Stimulated activated CD4-positive, alpha-beta T cell treated with anti-CD3 and anti-CD28 coated beads, Interleukin-2, amount 100 ng/mL, for 24 hours (primary cell): ENCODE measurements at regions not wholly inside any gene's neighbourhood (a gene's known extent, or its start where the extent isn't known, plus 50 kb on each side); places are given as distances from the start of the nearest gene placed in this dataset.

Source experiments
- DNase-seq, 2 donors: peaks; one replicate each; pipeline ENCODE4 v3.0.0-alpha.2; 2020

DNA sequence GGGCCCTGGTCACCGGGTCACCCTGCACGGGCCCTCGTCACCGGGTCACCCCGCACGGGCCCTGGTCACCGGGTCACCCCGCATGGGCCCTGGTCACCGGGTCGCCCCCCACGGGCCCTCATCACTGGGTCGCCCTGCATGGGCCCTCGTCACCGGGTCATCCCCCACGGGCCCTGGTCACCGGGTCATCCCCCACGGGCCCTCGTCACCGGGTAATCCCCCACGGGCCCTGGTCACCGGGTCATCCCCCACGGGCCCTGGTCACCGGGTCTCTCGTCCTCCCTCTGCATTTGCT lies 77.6 kb downstream of the RIPK4 start:
- no peak for DNase-seq

DNA sequence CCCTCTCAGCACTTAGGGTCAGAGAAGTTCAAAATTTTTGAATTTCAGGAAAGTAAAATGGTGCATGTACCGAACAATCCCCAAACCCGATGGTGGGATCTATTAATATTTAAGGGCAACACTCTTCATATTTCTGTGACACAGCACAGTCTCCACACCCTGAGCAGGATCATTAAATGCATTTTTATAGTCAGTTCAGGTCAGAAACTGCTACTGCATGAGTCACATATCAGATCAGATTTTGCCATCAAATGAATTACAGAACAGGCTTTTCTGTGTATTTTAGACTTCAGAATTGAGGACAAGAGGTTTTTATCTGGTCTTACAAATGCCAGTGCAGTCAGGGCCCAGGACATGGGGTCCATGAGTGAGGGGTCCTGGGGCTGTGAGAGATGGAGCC lies 79.2 kb downstream of the RIPK4 start:
- no peak for DNase-seq

DNA sequence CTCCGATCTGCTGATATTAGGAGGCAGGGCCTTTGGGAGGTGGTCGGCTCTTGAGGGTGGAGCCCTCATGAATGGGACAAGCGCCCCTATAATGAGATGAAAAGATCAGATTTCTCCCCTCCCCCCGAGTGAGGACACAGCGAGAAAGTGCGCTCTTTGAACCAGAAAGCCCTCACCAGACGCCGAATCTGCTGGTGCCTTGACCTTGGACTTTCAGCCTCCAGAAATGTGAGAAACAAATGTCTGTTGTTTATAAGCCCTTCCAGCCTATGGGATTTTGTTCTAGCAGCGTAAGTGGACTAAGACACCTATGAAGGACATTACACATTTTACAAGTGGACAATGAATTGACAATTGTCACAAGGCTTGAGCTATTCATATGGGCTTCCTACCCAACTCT lies 80.2 kb downstream of the RIPK4 start:
- no peak for DNase-seq

DNA sequence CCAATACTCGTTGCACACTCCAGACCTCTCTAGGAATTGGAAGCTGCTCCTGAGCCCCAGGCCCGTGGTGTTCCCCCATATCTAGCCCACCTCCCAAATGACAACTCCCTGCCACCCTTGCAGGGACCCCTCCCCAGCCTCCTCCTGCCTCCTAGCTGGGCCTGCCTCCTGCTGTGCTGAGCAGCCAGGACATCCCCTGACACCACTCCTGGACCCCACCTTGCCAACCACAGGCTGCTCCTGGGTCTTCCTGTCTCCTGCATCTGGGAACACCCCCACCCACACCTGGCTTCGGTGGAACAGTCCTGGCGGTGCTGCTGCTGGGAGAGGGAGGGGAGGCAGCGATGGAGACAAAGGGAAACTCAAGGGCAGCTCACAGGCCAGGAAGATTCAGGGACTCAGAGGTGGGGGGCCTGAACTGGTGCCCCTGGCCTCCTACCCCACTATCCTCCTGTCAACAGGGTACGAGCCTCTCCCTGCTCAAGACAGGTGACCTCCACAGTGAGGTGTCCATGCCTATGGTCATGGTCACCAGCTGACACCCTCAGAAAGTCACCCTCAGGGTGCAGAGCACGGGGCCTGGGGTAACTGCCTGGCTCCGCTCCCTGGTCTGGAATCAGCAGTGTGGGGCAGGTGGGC lies 81.2 kb downstream of the RIPK4 start:
- no peak for DNase-seq

DNA sequence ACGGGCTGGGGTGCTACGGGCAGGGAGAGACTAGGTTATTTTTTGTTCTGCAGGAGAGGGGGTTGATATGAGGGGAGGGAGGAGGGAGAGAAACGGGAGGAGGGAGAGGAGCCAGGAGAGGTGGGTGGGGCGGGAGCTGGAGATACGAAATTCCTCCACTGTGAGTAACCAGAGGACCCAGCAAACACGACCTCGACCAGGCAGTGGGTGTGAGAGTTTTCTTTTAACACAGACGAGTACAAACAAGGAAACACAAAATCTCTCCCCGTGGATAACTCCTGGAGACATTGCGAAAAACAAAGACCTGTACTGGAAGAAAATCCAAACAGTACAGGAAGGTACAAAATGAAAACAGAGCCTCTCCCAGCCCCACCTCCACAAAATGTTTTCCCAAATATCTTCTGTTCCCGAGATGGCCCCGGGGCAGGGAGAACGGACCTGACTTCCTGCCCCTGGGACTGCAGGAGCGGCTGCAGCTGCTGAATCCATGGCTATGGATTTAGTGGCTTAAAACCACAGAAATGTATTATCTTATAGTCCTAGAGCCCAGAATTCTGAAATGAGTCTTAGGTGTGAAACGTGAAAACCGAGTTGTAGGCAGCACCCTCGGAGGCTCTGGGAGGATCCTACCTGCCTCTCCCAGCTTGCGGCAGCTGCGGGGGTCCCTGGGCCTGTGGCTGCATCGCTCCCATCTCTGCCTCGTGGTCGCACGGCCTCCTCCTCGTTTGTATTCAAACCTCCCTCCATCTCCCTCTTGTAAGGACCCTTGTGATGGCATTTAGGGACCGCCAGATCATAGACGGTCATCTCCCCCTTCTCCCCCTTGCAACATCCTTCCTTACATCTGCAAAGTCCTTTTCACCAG lies 82.2 kb downstream of the RIPK4 start:
- no peak for DNase-seq

DNA sequence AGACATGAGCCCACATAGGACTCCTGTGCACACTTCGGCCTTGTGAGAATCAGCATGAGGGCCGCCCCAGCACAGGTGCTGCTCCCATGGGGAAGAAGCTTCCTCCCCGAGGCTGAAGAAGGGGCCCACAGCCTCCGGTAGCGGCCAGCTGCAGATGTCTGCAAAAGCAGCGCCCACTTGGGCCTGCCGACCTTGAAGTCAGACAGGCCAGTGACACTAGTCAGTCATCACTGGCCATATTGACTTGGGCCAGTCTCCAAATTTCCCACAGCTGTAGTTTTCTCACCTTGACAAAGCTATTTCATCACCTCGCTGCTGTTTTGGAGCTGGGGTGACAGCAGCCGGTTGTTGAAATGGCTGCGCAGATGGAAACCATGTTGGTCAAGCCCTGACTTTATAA lies 83.0 kb downstream of the RIPK4 start:
- DNase-seq, result no peak

DNA sequence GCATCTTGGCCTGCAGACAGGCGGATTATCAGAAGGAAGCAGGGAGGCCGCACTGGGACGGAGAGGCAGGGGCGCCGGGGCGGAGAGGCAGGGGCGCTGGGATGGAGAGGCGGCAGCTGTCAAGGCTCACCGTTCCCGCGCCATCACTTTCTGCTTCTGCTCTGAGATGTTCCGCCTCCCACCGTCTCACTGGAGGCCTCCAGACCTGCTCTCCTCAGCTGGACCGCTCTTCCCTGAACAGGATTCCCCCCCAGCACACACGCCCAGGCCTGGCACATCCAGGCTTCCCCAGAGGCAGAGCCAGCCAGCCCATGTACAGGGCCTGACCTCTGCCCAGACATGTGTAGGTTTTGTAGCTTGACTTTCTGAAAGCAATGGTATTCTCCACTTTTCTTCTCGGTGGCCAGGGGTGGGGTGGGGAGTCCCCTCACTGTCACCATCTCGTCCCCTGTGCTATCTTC lies 84.1 kb downstream of the RIPK4 start:
- DNase-seq, result no peak

DNA sequence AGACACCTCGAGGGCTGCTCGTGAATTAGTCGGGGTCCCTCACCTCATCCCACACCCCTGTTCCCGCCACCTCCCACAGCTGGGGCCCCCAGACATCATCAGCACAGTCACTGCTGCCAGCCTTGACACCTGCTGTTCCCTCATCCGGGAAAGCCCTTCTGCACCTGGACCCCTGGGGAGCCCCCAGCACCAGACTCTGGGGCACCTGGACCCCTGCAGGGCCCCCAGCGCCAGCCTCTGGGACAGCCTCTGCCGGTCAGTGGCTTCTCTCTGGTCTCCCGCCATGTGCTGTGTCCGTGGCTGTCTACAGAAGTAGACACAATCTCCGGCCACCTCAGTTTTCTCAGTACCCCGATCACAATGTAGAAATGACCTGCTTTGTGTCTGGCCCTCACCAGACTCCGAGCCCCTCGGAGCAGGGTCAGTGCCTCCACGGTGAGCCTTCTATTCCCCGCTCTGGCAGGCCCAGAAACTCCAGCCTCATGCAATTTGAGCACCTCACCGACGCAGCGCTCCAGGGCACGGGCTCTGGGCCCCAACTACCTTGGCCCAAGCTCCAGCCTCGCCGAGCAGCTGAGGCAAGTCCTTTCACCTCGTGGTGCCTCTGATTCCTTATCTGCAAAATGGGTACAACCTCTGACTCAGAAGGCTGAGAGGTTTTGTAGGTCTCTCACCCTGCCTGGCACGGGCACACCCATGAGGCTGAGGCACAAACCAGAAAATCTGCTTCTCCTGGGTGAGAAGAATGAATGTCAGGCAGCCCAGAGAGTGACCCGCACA lies 84.7 kb downstream of the RIPK4 start:
- DNase-seq, result no peak

DNA sequence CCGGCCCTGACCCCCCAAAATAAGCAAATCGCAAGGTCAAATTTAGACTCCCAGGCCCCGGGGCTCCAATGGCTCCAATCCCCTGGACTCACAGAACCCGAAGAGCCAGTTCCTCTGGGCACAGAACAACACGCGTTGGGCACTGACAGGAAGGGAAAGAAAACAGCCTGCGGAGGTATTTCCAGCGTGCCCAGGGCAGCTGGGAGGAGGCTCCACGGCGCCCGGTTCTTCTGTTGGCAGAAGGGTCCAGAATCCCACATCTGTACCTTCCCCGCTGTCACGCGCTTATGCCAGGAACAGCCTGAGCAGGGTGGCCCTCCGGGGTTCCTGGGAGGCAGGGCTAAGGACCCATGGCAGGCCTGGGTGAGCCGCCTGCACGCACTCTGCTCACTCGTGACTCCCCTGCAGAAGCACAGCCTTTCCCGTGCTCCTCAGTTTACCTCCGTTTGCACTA lies 85.5 kb downstream of the RIPK4 start:
- no peak for DNase-seq

DNA sequence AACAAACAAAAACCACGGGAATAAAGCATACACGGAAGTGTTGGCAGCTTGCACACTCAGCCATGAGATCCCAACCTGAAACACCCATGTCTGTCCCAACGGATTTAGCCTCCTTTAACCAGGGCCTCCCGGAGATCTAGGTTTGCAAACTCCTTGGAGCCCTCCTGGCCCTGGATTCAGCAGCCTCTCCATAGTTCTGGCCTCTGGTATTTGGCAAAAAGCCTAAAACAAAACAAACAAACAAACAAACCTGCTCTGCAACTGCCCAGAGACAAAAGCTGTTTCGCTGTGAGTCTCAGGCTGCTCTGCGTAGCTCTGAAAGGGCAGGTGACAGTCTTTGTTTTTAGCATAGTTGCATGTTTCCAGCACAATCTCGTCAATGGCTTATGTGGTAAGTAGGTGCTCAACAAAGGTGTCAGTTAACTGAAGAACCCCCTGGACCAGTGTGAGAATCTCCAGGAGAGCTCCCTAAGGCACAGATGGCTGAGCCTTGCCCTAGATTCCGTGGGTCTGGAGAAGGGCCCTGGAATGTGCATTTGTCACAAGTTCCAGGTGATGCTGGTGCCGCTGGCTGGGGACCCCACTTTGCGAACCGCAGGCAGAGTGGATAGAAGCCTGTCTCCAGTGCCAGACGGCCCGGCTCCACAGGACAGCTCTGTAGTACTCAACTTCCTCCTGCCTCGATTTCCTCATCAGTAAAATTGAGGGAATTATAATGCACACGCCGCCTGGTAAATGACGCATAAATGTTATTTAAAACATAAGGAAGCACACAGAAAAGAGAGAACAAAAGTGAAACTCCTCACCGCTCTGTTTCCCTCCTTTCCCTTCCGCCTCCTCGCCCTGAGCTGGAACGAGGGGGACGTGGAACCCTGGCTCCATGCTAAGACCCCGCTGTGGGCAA lies 86.2 kb downstream of the RIPK4 start:
- no peak for DNase-seq

DNA sequence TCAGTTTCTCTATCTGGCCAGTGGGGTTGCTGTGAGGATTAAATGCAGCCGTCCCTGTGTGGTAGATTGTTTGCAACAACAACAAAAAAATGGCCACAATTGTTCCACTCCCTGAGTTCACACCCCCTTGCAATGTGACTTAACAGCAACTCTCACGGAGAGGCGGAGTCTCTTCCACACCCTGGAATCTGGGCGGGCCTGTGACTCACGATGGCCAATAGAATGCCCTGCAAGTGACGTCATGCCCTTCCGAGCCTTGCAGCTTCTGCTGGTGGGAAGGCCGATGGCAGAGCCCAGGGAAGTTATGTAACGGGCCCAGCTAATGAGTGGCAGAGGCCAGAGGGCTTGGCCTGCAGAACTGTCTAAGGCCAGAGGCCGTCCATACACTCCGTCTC lies 87.9 kb downstream of the RIPK4 start:
- DNase-seq, result peak in 1 of 2 donors; percentile 26

DNA sequence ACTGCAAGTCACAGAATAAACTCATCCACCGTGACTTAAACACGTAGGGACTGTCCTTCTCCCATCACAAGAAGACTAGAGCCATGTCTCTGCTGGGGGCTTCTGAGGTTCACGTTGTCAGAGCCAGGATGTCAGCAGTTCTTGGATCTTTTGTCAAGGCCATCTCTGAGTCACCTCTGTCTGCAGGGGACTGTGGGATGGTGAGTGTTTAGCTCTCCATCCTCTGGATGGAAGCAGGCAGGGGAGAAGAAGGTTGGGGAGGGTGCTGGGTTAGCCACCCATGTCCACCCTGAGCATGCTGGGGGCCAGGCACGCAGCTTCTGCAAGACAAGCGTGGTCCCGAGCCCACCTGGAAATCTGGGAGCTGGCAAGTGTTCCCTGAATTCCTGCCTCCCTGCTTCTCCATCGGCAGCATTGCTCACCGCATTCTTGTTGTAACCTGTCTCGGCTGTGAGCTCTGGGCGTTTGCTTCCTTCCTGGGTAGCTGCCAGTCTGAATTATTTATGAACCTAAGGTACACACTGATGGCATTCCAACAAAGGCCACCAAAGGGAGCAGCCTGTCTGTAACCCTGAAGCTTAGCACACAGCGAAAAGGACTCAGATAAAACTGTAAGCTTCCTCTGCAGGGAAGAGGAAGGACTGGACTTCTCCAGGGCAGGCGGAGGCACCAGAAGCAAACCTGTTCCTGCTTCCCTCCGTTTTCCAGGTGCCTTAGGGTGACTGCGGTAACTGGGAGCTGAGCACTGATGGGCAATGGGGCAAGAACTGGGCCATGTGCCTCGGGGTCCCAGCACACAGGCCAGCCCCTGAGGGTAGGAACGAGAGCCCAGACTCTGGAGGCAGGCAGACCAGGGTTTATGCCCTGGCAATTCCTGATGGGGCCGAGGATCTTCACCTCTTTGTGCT lies 88.6 kb downstream of the RIPK4 start:
- DNase-seq, result no peak

DNA sequence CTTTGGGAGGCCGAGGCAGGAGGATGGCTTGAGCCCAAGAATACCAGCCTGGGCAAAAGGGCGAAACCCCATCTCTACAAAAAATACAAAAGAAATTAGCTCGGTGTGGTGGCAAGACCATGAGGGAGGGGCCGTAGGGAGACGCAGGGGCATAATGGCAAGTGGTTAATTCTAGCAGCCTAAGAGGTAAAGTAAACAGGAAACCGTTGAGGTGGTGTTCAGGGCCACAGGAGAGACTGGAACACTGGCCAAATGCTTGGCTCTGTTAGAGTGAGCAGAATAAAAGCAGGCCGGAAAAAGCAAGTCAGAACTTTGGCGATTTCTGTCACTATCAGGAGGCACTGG lies 89.2 kb downstream of the RIPK4 start:
- DNase-seq, result no peak

DNA sequence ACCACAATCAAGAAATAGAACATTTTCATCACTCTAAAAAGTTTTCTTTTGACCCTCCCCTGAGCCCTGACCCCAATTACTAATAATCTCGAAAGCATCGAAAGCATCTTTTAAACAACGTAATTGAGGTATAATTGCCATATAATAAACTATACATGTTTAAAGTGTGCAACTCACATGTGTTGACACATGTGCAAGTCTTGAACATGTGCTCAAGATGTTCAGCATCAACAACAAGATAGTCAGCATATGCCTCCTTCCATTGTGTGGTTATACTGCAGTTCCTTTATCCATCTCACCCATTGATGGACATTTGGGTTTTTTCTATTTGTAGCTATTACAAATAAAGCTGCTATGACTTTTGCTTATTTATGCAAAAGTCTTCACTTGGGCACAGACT lies 90.7 kb downstream of the RIPK4 start:
- no peak for DNase-seq

DNA sequence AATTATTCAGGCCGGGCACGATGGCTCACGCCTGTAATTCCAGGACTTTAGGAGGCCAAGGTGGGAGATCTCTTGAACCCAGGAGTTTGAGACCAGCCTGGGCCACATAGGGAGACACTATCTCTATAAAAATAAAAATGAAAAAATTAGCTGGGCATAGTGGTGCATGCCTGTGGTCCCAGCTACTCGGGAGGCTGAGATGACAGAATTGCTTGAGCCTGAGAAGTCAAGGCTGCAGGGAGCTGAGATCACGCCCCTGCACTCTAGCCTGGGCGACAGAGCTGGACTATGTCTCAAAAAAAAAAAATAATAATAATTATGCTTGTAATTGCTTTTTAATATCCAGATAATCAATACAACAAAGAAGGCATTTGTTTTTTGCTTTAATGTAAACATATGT lies 91.3 kb downstream of the RIPK4 start:
- no peak for DNase-seq

DNA sequence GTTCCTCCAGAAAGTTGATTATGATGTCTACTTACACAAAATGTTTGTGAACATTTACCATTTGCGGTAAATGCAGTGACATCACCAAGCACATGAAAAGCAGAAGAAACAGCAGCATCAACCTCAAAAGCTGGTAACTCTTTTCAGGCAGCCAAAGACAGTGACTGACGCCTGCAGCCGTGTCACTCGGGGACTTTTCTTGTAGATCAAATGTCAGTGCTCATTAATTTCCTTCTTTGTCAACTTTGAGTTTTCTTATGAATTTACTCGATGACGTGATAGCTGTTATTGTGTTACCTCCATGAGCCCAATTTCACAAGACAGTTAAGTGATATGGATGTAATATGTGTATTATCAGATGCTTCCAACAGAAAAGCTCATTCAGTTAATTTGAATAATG lies 92.5 kb downstream of the RIPK4 start:
- DNase-seq, result no peak

DNA sequence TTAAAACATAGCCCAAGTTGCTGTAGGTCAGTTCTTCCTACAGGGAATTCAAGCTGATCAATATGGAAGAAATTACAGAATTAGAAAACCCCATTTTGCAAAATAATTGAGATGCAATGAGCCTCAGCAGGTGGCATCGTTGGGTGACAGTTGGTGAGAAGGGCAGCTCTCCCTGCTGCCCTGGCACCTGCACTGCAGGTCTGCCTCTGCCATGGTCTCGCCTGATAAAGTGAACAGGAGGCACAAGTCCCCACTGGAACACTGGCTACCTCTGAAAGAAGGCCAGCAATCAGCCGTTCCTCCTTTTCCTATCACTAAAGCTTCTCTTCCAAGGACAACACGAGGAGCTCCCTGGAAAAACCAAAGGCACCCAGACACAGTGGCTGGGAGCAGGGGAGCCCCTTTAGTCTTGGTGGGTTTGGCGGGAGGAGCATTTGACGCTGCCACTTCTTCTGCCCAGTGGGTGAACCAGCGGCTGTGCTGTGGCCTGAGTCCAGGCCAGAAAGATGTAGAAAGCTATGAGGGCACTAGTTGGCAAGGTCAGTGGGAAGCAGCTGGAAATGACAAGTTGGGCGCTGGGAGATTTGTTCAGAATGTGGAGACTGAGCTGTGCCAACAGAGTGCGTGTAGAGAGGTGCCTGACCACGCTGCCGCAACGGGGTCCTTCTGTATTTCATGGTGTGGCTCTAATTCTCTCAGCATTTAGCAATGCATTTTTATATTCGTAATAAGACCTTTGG lies 93.1 kb downstream of the RIPK4 start:
- no peak for DNase-seq

DNA sequence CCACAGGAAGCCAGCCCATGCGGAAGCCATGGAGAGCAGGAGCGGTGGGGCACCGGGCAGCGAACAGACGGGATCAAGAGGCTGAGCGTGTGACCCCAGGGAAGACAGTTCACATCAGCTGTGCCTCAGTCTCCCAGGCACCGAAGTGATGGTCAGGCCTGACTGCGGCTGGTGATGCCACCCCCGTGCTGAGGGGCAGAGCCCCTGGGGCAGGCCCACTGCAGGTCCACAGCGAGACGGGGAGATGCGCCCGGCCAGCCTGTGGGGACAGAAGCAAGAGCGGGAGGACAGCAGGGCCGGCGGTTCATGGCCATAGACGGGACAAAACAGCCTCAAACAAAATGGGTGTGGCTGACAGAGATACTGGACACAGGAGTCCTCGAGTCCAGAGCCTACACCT lies 93.8 kb downstream of the RIPK4 start:
- no peak for DNase-seq

DNA sequence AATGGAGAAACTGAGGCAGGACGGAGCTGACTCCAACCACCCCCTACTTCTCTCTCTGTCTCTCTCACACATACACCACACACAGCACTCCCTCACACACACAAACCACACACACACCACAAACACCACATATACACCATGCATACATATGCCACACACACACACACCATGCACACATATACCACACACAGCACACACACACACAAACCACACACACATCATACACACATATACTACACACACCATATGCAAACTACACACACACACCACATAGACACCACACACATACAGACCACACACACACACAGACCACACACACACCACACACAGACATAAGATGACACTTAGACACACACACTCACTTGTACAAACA lies 94.3 kb downstream of the RIPK4 start:
- DNase-seq, result no peak

DNA sequence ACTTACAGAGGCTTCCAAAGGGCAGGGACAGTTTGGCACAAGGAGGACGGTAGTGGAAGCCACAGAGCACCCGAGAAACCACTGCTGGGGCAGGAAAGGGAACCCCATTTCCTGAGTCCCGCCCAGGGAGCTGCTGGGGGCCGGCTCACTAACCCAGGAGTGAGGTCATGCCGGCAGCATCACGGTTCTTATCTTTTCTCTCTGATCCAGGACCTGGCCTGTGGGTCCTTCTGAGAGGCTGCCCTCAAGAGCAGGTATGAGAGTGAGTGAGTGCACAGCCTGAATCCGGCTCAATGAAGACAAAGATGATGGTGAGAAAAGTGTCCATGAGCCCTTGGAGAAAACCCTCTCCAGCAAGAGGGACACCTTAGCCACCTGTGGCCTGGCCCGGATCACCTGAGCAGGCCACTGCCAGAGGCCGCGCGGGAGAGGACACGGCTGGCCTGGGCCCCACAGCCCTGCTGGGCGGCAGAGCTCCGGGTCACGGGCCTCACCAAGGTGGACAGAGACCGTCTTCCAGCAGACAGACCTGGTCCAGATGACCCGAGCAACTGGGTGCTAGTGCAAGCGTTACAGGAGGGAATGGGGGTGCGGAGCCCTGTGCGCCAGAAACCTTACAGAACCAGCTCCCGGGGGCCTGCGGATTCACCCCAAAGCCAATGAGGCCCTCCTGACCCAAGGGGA lies 94.9 kb downstream of the RIPK4 start:
- no peak for DNase-seq
